Naive thymus-derived CD4-positive, alpha-beta T cell (primary cell): ENCODE measurements at regions not wholly inside any gene's neighbourhood (a gene's known extent, or its start where the extent isn't known, plus 50 kb on each side); places are given as distances from the start of the nearest gene placed in this dataset.

Experiments
- ATAC-seq: fragments of 150-1000 bp; cut with Tn5 transposase; 2 replicates; pipeline ENCODE4 v1.10.0; 2021; ENCODE audit warnings: mild to moderate bottlenecking, moderate library complexity
- CTCF ChIA-PET: fragments of 350-600 bp; sonication (Branson Sonifier 250); formaldehyde crosslinking; loops from one replicate; lab custom pipeline; 2021; ENCODE audit warnings: antibody characterized with exemption; lab: Charles Lee
- POLR2A ChIA-PET: fragments of 350-600 bp; sonication (Branson Sonifier 250); formaldehyde crosslinking; loops from one replicate; lab custom pipeline; 2021; ENCODE audit warnings: antibody characterized with exemption, inconsistent platforms; lab: Charles Lee
- DNase-seq, 9 donors: peaks; one replicate each; pipeline versions ENCODE4 v3.0.0 to v3.0.0-alpha.2; 2020 to 2022; ENCODE audit warnings: mixed read lengths in 1 of 9
- H3K27ac ChIP-seq: one replicate; pipeline ENCODE4 v1.7.0; 2013; ENCODE audit warnings: mild to moderate bottlenecking, low read depth, low read length, moderate library complexity
- H3K27me3 ChIP-seq, 2 donors: one replicate each; pipeline ENCODE4 v1.7.0; 2013; ENCODE audit warnings: low read length in 2 of 2, mild to moderate bottlenecking in 2 of 2, moderate library complexity in 2 of 2; ENCODE audit not compliant: control insufficient read depth in 2 of 2, insufficient read depth in 2 of 2
- H3K36me3 ChIP-seq, 3 experiments: 1 replicate in 2 of 3; 2 replicates in 1 of 3; pipeline ENCODE4 v1.7.0; 2013; ENCODE audit warnings: low read length in 3 of 3, mild to moderate bottlenecking in 3 of 3, moderate library complexity in 1 of 3; ENCODE audit not compliant: insufficient read depth in 3 of 3, control insufficient read depth in 2 of 3
- H3K4me1 ChIP-seq, 2 donors: one replicate each; pipeline ENCODE4 v1.7.0; 2013; ENCODE audit warnings: low read length in 2 of 2, mild to moderate bottlenecking in 2 of 2, moderate library complexity in 1 of 2; ENCODE audit not compliant: control insufficient read depth in 2 of 2, insufficient read depth in 2 of 2
- H3K4me3 ChIP-seq: 2 replicates; pipeline ENCODE4 v1.7.0; 2013; ENCODE audit warnings: mild to moderate bottlenecking, low read length
- H3K9me3 ChIP-seq, 3 experiments: 1 replicate in 2 of 3; 2 replicates in 1 of 3; pipeline ENCODE4 v1.7.0; 2013; ENCODE audit warnings: low read length in 3 of 3; ENCODE audit not compliant: control insufficient read depth in 2 of 3
- H3K27ac Mint-ChIP-seq, 9 donors: one replicate each; pipeline ENCODE4 v1.8.0; 2020 to 2022; ENCODE audit warnings: mixed read lengths in 9 of 9, mild to moderate bottlenecking in 8 of 9, moderate library complexity in 5 of 9, inconsistent platforms in 2 of 9
- H3K27me3 Mint-ChIP-seq, 5 donors: one replicate each; pipeline ENCODE4 v1.8.0; 2021 to 2022; ENCODE audit warnings: mixed read lengths in 5 of 5, mild to moderate bottlenecking in 1 of 5
- H3K36me3 Mint-ChIP-seq, 5 donors: one replicate each; pipeline ENCODE4 v1.8.0; 2020 to 2022; ENCODE audit warnings: mixed read lengths in 5 of 5, mild to moderate bottlenecking in 3 of 5, inconsistent platforms in 1 of 5
- H3K4me1 Mint-ChIP-seq, 7 donors: one replicate each; pipeline ENCODE4 v1.8.0; 2020 to 2022; ENCODE audit warnings: mixed read lengths in 7 of 7, mild to moderate bottlenecking in 3 of 7, inconsistent platforms in 1 of 7
- H3K4me3 Mint-ChIP-seq, 10 donors: one replicate each; pipeline ENCODE4 v1.8.0; 2020 to 2022; ENCODE audit warnings: mild to moderate bottlenecking in 10 of 10, mixed read lengths in 10 of 10, moderate library complexity in 6 of 10, inconsistent platforms in 2 of 10
- H3K9me3 Mint-ChIP-seq, 11 donors: one replicate each; pipeline ENCODE4 v1.8.0; 2020 to 2022; ENCODE audit warnings: mixed read lengths in 11 of 11, mild to moderate bottlenecking in 4 of 11, inconsistent platforms in 1 of 11, moderate library complexity in 1 of 11
- intact Hi-C, 2 donors: fragments of 100-400 bp; cut with micrococcal nuclease; formaldehyde crosslinking; loops; one replicate each; pipeline ENCODE4 v1.15.1; 2023

DNA sequence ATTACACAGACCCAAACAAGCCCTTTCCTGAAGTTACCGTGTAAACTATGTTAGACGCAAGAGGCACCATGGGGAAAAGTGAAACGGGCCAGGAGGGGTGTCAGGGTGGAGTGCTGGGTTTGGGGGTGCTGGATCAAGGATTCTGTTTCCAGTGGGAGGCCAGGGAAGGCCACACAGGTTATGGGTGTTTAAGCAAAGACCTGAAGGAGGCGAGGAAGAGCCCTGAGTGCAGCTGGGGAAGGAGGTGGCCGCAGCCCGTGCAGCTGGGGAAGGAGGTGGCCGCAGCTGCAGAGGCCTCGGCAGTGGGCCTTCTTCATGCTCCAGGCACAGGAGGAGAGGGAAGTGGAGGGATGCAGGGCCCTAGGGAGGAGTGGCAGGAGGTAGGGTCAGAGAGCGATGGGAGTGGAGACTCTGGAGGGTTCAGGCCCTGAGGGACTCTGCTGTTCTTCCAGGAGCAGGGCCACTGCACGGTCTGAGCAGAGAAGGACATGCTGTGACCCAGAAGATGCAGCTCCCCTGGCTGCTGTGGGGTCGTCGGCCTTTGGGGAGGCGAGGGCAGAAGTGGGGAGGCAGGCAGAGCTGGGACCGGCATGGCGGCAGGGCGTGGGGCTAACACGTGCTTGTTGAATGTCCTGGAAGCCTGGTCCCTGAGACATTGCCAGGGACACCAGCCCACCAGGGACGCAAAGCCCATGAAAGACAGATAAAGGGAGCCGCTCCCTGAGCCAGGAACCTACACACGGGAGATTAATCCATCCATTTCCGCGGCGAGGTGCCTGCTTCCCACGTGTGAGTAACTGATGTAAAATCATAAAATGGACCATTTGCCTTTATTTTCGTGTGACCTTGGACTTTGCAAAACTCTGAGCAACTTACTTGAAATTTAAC, 1049.1 kb downstream of the BRD1 start:
- no peak for ATAC-seq
- no peak overlapping the region for H3K27ac Mint-ChIP-seq
- no peak for DNase-seq

DNA sequence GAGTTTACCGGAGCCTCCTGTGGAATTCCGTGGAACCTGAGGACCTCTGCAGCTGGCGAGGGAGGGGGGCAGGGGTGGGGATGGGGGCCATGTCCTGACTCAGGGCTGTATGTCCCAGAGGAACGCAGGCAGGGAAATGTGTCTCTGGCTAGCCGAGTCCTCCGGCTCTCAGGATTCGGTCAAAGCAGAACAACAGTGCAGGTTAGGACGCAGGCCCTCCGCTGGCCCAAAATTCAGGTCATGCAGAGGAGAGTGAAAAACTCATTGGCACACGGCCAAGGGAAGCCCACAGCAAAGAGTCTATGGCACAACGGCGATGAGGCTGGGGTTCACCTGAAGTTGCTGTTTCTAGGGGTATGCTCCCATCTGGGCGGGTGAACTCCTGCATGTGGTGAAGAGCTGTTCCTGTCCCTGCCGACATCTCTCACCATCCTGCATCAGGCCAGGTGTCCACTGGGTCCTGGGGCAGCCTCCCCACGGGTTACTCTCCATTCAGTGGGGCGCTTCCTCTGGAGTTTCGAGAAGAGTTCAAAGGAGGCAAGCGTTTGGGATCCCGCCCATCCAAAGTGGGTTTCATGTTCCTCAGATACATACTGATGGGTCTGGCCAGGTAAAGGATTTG, 1055.3 kb downstream of the BRD1 start:
- Histone ChIP-seq H3K9me3 (peaks cover 0 to 3% (median 0%) of the 10 kb centered on the region in 3 experiments), H3K27ac (no peak overlapping the region), H3K4me1 (no peaks in the 10 kb centered on the region), H3K4me3 (no peak overlapping the region), H3K36me3 (no peaks in the 10 kb centered on the region), H3K27me3 (no peaks in the 10 kb centered on the region)
- Mint-ChIP-seq H3K4me3 (no peak overlapping the region), H3K27ac (no peak overlapping the region), H3K36me3 (peaks cover 0 to 3% (median 0%) of the 10 kb centered on the region in 5 donors), H3K27me3 (peaks cover 0 to 32% (median 26%) of the 10 kb centered on the region in 5 donors), H3K4me1 (no peaks in the 10 kb centered on the region), H3K9me3 (peaks cover 0 to 46% (median 15%) of the 10 kb centered on the region in 11 donors)
- ChIA-PET POLR2A (no interaction called here), CTCF (no interaction called here)
- intact Hi-C loops, result no loop called here
- ATAC-seq (no peak), DNase-seq (no peak)

More for the DNA sequence above, 1049.1 kb downstream of the BRD1 start:
- Mint-ChIP-seq H3K4me1 (no peaks in the 10 kb centered on the region), H3K4me3 (no peak overlapping the region), H3K27me3 (peaks cover 0 to 44% (median 33%) of the 10 kb centered on the region in 5 donors), H3K9me3 (peaks cover 0 to 30% (median 8%) of the 10 kb centered on the region in 11 donors), H3K36me3 (no peaks in the 10 kb centered on the region)
- Histone ChIP-seq H3K36me3 (no peaks in the 10 kb centered on the region), H3K9me3 (no peaks in the 10 kb centered on the region), H3K27me3 (no peaks in the 10 kb centered on the region), H3K27ac (no peak overlapping the region), H3K4me1 (no peaks in the 10 kb centered on the region), H3K4me3 (no peak overlapping the region)
- intact Hi-C loops, result no loop called here
- ChIA-PET POLR2A (no interaction called here), CTCF (no interaction called here)

DNA sequence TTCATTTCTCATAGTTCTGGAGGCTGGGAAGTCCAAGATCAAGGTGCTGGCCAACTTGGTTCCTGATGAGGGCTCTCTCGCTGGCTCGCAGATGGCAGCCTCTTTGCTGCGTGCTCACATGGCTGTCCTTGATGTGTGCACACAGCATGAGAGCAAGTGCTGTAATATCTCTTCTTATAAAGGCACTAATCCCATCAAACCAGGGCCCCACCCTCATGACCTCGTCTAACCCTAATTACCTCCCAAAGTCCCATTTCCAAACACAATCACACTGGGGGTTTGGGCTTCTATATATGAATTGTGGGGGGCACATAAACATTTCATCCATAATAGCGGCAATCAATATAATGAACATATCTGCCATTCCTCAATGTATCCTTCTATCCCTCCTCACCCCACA, 1062.1 kb downstream of the BRD1 start:
- Mint-ChIP-seq H3K36me3 (peaks cover 0 to 3% (median 0%) of the 10 kb centered on the region in 5 donors), H3K4me1 (no peaks in the 10 kb centered on the region), H3K27ac (no peak overlapping the region), H3K27me3 (peaks cover 0 to 19% (median 5%) of the 10 kb centered on the region in 5 donors), H3K9me3 (peaks cover 0 to 43% (median 15%) of the 10 kb centered on the region in 11 donors), H3K4me3 (no peak overlapping the region)
- no peaks in the 10 kb centered on the region for H3K27me3 ChIP-seq
- ChIA-PET CTCF (no interaction called here), POLR2A (interaction anchor here (1.1 kb wide), 1 partner anchor 9 kb away, joined by 3 read pairs; no protein-coding TSS in a partner anchor)
- no peak overlapping the region for H3K27ac ChIP-seq
- no peak overlapping the region for H3K4me3 ChIP-seq
- DNase-seq (no peak), ATAC-seq (no peak)
- no peaks in the 10 kb centered on the region for H3K4me1 ChIP-seq
- intact Hi-C loops, result no loop called here
- no peaks in the 10 kb centered on the region for H3K36me3 ChIP-seq
- peaks cover 0 to 6% (median 0%) of the 10 kb centered on the region in 3 experiments for H3K9me3 ChIP-seq

DNA sequence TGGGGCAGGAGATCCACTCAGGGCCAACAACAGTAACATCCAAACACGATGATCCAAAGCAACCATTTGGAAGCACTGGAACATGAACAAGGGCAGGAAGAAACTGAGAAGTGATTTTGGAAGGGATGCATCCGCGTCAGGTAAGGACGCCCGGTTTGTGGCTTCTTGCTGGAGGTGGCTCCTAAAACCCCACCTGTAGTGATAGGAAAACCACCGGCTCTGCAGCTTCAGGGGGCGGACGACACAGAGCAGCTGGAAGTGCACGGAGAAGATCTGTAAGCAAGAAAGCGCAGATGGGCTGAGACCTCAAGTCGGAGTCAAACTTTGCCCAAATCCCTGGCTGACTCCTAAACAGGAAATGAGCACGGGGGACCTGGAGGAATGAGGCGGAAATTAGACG, 1066.1 kb downstream of the BRD1 start:
- ATAC-seq, result no peak
- H3K4me3 Mint-ChIP-seq, result no peak overlapping the region
- Histone ChIP-seq H3K4me3 (no peak overlapping the region), H3K4me1 (no peaks in the 10 kb centered on the region), H3K9me3 (peaks cover 0 to 3% (median 0%) of the 10 kb centered on the region in 3 experiments), H3K27ac (no peak overlapping the region), H3K27me3 (no peaks in the 10 kb centered on the region), H3K36me3 (no peaks in the 10 kb centered on the region)
- POLR2A ChIA-PET, result no interaction called here
- DNase-seq, result no peak
- peaks cover 0 to 20% (median 5%) of the 10 kb centered on the region in 11 donors for H3K9me3 Mint-ChIP-seq
- H3K36me3 Mint-ChIP-seq, result no peaks in the 10 kb centered on the region
- no peak overlapping the region for H3K27ac Mint-ChIP-seq
- intact Hi-C loops, result no loop called here
- H3K4me1 Mint-ChIP-seq, result no peaks in the 10 kb centered on the region
- peaks cover 0 to 38% (median 10%) of the 10 kb centered on the region in 5 donors for H3K27me3 Mint-ChIP-seq
- CTCF ChIA-PET, result no interaction called here

DNA sequence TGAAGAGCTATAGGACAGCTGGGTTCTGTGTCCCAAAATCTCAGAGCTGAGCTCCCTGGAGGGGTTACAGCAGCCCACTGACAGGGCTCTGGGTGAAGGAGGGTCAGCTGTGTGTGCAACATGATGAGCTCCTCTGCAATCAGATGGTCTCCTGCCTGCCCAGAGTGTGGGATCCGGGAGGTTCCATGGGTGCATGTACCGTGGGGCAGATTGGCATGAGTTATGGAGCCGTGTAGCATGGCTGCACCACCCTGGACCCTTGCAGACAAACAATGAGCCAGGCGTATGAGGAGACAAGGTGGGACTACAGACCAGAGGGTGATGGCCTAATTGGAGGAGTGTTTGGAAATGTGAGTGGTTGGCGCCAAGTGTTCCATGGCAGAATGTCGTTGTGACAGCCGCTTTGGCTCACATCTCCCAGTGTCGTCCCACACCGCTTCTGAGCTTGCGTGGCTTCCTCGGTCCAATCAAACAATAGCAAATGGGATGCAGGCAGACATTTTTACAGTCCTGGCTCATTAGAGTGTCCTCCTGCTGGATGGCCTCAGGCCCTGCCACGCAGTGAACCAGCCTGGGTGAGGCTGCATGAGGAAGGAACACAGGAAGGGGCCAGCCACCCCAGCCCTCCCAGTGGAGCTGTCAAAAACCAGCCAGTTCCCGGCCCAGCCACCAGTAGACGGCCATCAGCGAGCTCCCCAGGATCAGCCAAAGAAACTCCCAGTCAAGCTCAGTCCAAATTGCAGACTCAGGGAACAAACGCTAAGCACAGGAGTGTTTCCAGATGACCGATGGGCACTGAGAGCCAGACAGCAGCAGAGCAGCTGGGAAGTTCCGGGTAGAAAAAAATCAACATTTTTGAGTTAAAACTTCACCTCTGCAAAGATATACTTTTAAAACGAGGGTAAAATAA, 1066.9 kb downstream of the BRD1 start:
- intact Hi-C loops, result no loop called here
- Mint-ChIP-seq H3K4me1 (no peaks in the 10 kb centered on the region), H3K36me3 (no peaks in the 10 kb centered on the region), H3K27ac (peak overlapping the region in 1 of 9 donors; percentile 21), H3K9me3 (peaks cover 0 to 17% (median 5%) of the 10 kb centered on the region in 11 donors), H3K27me3 (peaks cover 0 to 46% (median 16%) of the 10 kb centered on the region in 5 donors), H3K4me3 (no peak overlapping the region)
- H3K36me3 ChIP-seq, result no peaks in the 10 kb centered on the region
- ChIA-PET POLR2A (no interaction called here), CTCF (no interaction called here)
- H3K4me1 ChIP-seq, result no peaks in the 10 kb centered on the region
- ATAC-seq (no peak), DNase-seq (peak in 1 of 9 donors; percentile 2)
- H3K27ac ChIP-seq, result no peak overlapping the region
- H3K4me3 ChIP-seq, result no peak overlapping the region
- peaks cover 0 to 3% (median 0%) of the 10 kb centered on the region in 3 experiments for H3K9me3 ChIP-seq
- H3K27me3 ChIP-seq, result no peaks in the 10 kb centered on the region
